ENCODE measurements at regions not wholly inside any gene's neighbourhood (a gene's known extent, or its start where the extent isn't known, plus 50 kb on each side); places are given as distances from the start of the nearest gene placed in this dataset.

- H3K9ac ChIP-seq (ENCODE audit: low read depth, low read length), result no peak overlapping the region
- peaks cover 8% of the 10 kb centered on the region; the same call in 1 of the 2 replicates for H3K9me3 ChIP-seq (ENCODE audit: control insufficient read depth, insufficient read depth, low read length)
- in situ Hi-C loops (cut with MboI; ENCODE audit: low sequenced_read_pairs), result no loop called here
- no peak overlapping the region for H4K91ac ChIP-seq (ENCODE audit: insufficient read depth, low read depth, low read length)
- no peak overlapping the region for H2AK5ac ChIP-seq (ENCODE audit: low read depth, low read length)
- TF ChIP-seq ELK1 (IDR thresholded peaks at IDR 0.05; ENCODE audit: borderline replicate concordance, low read depth, low read length) (no peak), RFX5 (IDR thresholded peaks at IDR 0.05; ENCODE audit: low read depth, low read length) (no peak), USF2 (IDR thresholded peaks at IDR 0.05; ENCODE audit: low read depth, low read length) (no peak), SMC3 (IDR thresholded peaks at IDR 0.05; ENCODE audit: low read depth, low read length) (no peak), CHD1 (IDR thresholded peaks at IDR 0.05; ENCODE audit: low read depth, low read length) (no peak), RCOR1 (IDR thresholded peaks at IDR 0.05; ENCODE audit: insufficient replicate concordance, low read length) (no peak), CEBPB (IDR thresholded peaks at IDR 0.05; ENCODE audit: low read depth, low read length) (no peak)
- TF ChIP-seq, protein P1, sequence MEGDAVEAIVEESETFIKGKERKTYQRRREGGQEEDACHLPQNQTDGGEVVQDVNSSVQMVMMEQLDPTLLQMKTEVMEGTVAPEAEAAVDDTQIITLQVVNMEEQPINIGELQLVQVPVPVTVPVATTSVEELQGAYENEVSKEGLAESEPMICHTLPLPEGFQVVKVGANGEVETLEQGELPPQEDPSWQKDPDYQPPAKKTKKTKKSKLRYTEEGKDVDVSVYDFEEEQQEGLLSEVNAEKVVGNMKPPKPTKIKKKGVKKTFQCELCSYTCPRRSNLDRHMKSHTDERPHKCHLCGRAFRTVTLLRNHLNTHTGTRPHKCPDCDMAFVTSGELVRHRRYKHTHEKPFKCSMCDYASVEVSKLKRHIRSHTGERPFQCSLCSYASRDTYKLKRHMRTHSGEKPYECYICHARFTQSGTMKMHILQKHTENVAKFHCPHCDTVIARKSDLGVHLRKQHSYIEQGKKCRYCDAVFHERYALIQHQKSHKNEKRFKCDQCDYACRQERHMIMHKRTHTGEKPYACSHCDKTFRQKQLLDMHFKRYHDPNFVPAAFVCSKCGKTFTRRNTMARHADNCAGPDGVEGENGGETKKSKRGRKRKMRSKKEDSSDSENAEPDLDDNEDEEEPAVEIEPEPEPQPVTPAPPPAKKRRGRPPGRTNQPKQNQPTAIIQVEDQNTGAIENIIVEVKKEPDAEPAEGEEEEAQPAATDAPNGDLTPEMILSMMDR (conservative IDR thresholded peaks at IDR 0.05; ENCODE audit: low read depth, low read length), result no peak
- ChIA-PET CTCF (no interaction called here), POLR2A (ENCODE audit: unreplicated experiment) (no interaction called here)
- H2BK120ac ChIP-seq (ENCODE audit: low read depth, low read length), result no peak overlapping the region
- no TSS peak for BruUV-seq (replicated peaks)
- no peaks in the 10 kb centered on the region for H3K27me3 ChIP-seq (ENCODE audit: control insufficient read depth, insufficient read depth, low read length)
- dilution Hi-C loops (cut with HindIII; ENCODE audit: low sequenced_read_pairs, unreplicated experiment), result no loop called here
- H2AK9ac ChIP-seq (replicated peaks; ENCODE audit: low read depth, low read length, poor library complexity), result no peak overlapping the region
- WGBS, 2 experiments (ENCODE audit: extremely low coverage in 2 of 2, insufficient read length in 1 of 2), result 25% methylated on average over 3 of the region's 14 CpGs; no CpG with 5 or more reads in 1 of the 2 experiments
- H3K4me2 ChIP-seq (ENCODE audit: low read depth, low read length), result no peak overlapping the region
- H3K36me3 ChIP-seq (ENCODE audit: control insufficient read depth, insufficient read depth, low read length), result no peaks in the 10 kb centered on the region
- DNase-seq (no peak), ATAC-seq (ENCODE audit: low read depth) (no peak)
- H4K20me1 ChIP-seq (ENCODE audit: insufficient read depth, low read length), result no peaks in the 10 kb centered on the region
- H3K4me3 ChIP-seq (ENCODE audit: insufficient read depth, low read depth, low read length), result no peak overlapping the region
- H2BK5ac ChIP-seq (ENCODE audit: low read depth, low read length, poor library complexity, severe bottlenecking), result no peak overlapping the region
- peak overlapping the region; percentile 34 for H2AFZ ChIP-seq (replicated peaks; ENCODE audit: low read length, poor library complexity)
- no peak overlapping the region for H3K23ac ChIP-seq (ENCODE audit: low read depth, low read length)
- intact Hi-C loops (cut with micrococcal nuclease), result no loop called here
- H3K9me1 ChIP-seq (ENCODE audit: insufficient read depth, low read length), result no peaks in the 10 kb centered on the region
- no peak overlapping the region for H4K5ac ChIP-seq (ENCODE audit: low read depth, low read length)
- H3K27ac ChIP-seq (ENCODE audit: insufficient read depth, low read length), result no peak overlapping the region
- H2BK20ac ChIP-seq (ENCODE audit: low read depth, low read length), result no peak overlapping the region
- H2BK15ac ChIP-seq (ENCODE audit: low read depth, low read length), result no peak overlapping the region
- no peak overlapping the region for H3K18ac ChIP-seq (ENCODE audit: low read depth, low read length)
- H3K79me1 ChIP-seq (ENCODE audit: low read depth in 1 of 2, low read length in 2 of 2), result no peaks in the 10 kb centered on the region
- no peak overlapping the region for H3K4ac ChIP-seq (ENCODE audit: low read depth, low read length)
- H3K4me1 ChIP-seq (ENCODE audit: control insufficient read depth, insufficient read depth, low read length), result no peaks in the 10 kb centered on the region
- H4K8ac ChIP-seq (ENCODE audit: low read depth in 2 of 2, low read length in 2 of 2), result no peak overlapping the region
- no peak overlapping the region for H3K56ac ChIP-seq (ENCODE audit: extremely low read depth, insufficient read depth, low read length)
- no peak overlapping the region for H3K14ac ChIP-seq (replicated peaks; ENCODE audit: low read depth, low read length)
Measured at GRCh38 chr17:5897275-5897911, 172.8 kb upstream of the WSCD1 start.
